OCI-LY3 (cell line): ENCODE measurements at regions not wholly inside any gene's neighbourhood (a gene's known extent, or its start where the extent isn't known, plus 50 kb on each side); places are given as distances from the start of the nearest gene placed in this dataset.

Experiments
- EZH2phosphoT487 ChIP-seq: fragments of 200-600 bp; shearing (Covaris generic); IDR thresholded peaks from 2 replicates; pipeline ENCODE4 v1.6.1; 2018; ENCODE audit warnings: antibody characterized with exemption, mixed run types, low read depth
- TF ChIP-seq, protein P1 (sequence below): fragments of 200-600, 300-600 bp; sonication (generic); IDR thresholded peaks from 2 replicates; pipeline ENCODE4 v1.5.1; 2014; ENCODE audit warnings: antibody characterized with exemption, low read length, low read depth

DNA sequence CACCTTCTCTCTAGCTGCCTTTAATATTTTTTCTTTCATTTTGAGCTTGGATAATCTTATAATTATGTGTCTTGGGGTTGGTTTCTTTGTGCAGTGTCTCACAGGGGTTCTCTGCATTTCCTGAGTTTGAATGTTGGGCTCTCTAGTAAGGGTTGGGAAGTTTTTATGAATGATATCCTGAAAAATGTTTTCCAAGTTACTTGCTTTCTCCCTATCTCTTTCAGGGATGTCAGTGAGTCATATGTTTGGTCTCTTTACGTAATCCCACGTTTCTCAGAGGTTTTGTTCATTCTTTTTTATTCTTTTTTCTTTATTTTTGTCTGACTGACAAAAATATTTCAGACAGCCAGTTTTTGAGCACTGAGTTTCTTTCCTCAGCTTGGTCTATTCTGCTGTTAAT lies 55.4 kb upstream of the CCDC190 start:
- TF ChIP-seq, protein P1, sequence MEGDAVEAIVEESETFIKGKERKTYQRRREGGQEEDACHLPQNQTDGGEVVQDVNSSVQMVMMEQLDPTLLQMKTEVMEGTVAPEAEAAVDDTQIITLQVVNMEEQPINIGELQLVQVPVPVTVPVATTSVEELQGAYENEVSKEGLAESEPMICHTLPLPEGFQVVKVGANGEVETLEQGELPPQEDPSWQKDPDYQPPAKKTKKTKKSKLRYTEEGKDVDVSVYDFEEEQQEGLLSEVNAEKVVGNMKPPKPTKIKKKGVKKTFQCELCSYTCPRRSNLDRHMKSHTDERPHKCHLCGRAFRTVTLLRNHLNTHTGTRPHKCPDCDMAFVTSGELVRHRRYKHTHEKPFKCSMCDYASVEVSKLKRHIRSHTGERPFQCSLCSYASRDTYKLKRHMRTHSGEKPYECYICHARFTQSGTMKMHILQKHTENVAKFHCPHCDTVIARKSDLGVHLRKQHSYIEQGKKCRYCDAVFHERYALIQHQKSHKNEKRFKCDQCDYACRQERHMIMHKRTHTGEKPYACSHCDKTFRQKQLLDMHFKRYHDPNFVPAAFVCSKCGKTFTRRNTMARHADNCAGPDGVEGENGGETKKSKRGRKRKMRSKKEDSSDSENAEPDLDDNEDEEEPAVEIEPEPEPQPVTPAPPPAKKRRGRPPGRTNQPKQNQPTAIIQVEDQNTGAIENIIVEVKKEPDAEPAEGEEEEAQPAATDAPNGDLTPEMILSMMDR, result no peak
- no peak for TF ChIP-seq EZH2phosphoT487
